HepG2 (cell line): ENCODE measurements at regions not wholly inside any gene's neighbourhood (a gene's known extent, or its start where the extent isn't known, plus 50 kb on each side); places are given as distances from the start of the nearest gene placed in this dataset.

Experiments used
- BHLHE40 ChIP-seq: IDR thresholded peaks from 2 replicates; pipeline ENCODE4 v1.6.1; 2011; ENCODE audit warnings: low read length, improper control_type of control experiment
- ELF1 ChIP-seq: sonication (generic); formaldehyde crosslinking; IDR thresholded peaks from 2 replicates; pipeline ENCODE4 v1.4.0; 2020; ENCODE audit warnings: missing genetic modification reagents
- ELF4 ChIP-seq: sonication (generic); formaldehyde crosslinking; IDR thresholded peaks from 2 replicates; pipeline ENCODE4 v1.5.0; 2020; ENCODE audit warnings: missing genetic modification reagents, mild to moderate bottlenecking, moderate library complexity, borderline replicate concordance
- NFATC3 ChIP-seq: sonication (generic); formaldehyde crosslinking; IDR thresholded peaks from 2 replicates; pipeline ENCODE4 v1.5.1; 2020; ENCODE audit warnings: mild to moderate bottlenecking, missing genetic modification reagents
- NFKB2 ChIP-seq: sonication (generic); formaldehyde crosslinking; IDR thresholded peaks from 2 replicates; pipeline ENCODE4 v1.4.0; 2020; ENCODE audit warnings: missing genetic modification reagents, borderline replicate concordance
- NFYC ChIP-seq: IDR thresholded peaks from 2 replicates; pipeline ENCODE4 v1.6.1; 2016; ENCODE audit warnings: missing genetic modification reagents, missing compliant biosample characterization
- PHF20 ChIP-seq: sonication (generic); formaldehyde crosslinking; IDR thresholded peaks from 2 replicates; pipeline ENCODE4 v1.5.0; 2020; ENCODE audit warnings: mild to moderate bottlenecking, missing genetic modification reagents
- TCF7 ChIP-seq: sonication (generic); IDR thresholded peaks from 2 replicates; pipeline ENCODE4 v1.6.1; 2016; ENCODE audit warnings: antibody characterized with exemption, low read depth
- ZFYVE20 ChIP-seq: sonication (generic); formaldehyde crosslinking; IDR thresholded peaks from 2 replicates; pipeline ENCODE4 v1.8.0; 2023; ENCODE audit warnings: low read depth, mild to moderate bottlenecking, moderate library complexity, missing genetic modification reagents, borderline replicate concordance
- ZKSCAN8 ChIP-seq: IDR thresholded peaks from 2 replicates; pipeline ENCODE4 v1.6.1; 2016; ENCODE audit warnings: borderline replicate concordance, missing genetic modification reagents, missing compliant biosample characterization
- ZNF207 ChIP-seq: fragments of 450-650 bp; IDR thresholded peaks from 2 replicates; pipeline ENCODE4 v1.6.1; 2016; ENCODE audit warnings: antibody characterized with exemption, borderline replicate concordance
- ZNF446 ChIP-seq: sonication (generic); formaldehyde crosslinking; IDR thresholded peaks from 2 replicates; pipeline ENCODE4 v1.5.0; 2020; ENCODE audit warnings: mild to moderate bottlenecking, missing genetic modification reagents
- ZNF607 ChIP-seq: sonication (generic); formaldehyde crosslinking; IDR thresholded peaks from 2 replicates; pipeline ENCODE4 v1.5.1; 2020; ENCODE audit warnings: missing genetic modification reagents, mild to moderate bottlenecking, borderline replicate concordance
- TF ChIP-seq, protein P1 (sequence below): IDR thresholded peaks from 2 replicates; pipeline ENCODE4 v1.4.0; 2020; ENCODE audit warnings: mild to moderate bottlenecking, missing genetic modification reagents
- TF ChIP-seq, protein P2 (sequence below): sonication (generic); formaldehyde crosslinking; IDR thresholded peaks from 2 replicates; pipeline ENCODE4 v1.8.0; 2022; ENCODE audit warnings: mild to moderate bottlenecking, missing genetic modification reagents
- TF ChIP-seq, protein P3 (sequence below): IDR thresholded peaks from 2 replicates; pipeline ENCODE4 v1.6.1; 2016; ENCODE audit warnings: low read depth, borderline replicate concordance
- TF ChIP-seq, protein P4 (sequence below): sonication (generic); formaldehyde crosslinking; IDR thresholded peaks from 2 replicates; pipeline ENCODE4 v1.4.0; 2020; ENCODE audit warnings: missing genetic modification reagents, borderline replicate concordance
- TF ChIP-seq, protein P5 (sequence below): IDR thresholded peaks from 2 replicates; pipeline ENCODE4 v1.6.1; 2016

DNA sequence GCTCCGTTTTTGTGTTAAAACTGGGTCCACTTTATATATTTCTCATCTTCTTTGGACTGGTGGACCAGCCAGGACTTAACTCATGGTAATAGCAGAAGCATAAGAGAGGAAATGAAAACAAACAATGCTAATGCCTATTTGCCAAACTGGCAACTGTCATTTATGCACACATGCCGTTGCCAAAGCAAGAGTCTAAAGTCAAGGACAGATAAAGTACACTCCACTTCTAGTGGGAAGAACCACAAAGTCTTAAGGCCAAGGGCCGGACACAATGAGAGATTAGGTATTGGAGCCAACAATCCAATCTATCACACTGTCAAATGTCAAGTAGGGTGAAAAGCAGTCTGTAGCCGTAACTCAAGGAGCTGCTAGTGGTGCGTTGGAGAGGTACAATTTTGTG lies 157.7 kb downstream of the LYPLAL1 start (continued):
- TF ChIP-seq, protein P1, sequence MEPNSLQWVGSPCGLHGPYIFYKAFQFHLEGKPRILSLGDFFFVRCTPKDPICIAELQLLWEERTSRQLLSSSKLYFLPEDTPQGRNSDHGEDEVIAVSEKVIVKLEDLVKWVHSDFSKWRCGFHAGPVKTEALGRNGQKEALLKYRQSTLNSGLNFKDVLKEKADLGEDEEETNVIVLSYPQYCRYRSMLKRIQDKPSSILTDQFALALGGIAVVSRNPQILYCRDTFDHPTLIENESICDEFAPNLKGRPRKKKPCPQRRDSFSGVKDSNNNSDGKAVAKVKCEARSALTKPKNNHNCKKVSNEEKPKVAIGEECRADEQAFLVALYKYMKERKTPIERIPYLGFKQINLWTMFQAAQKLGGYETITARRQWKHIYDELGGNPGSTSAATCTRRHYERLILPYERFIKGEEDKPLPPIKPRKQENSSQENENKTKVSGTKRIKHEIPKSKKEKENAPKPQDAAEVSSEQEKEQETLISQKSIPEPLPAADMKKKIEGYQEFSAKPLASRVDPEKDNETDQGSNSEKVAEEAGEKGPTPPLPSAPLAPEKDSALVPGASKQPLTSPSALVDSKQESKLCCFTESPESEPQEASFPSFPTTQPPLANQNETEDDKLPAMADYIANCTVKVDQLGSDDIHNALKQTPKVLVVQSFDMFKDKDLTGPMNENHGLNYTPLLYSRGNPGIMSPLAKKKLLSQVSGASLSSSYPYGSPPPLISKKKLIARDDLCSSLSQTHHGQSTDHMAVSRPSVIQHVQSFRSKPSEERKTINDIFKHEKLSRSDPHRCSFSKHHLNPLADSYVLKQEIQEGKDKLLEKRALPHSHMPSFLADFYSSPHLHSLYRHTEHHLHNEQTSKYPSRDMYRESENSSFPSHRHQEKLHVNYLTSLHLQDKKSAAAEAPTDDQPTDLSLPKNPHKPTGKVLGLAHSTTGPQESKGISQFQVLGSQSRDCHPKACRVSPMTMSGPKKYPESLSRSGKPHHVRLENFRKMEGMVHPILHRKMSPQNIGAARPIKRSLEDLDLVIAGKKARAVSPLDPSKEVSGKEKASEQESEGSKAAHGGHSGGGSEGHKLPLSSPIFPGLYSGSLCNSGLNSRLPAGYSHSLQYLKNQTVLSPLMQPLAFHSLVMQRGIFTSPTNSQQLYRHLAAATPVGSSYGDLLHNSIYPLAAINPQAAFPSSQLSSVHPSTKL (CRISPR knock-in tag), result peak; percentile 56; the same call in 1 of the 2 replicates
- TF ChIP-seq ELF4 (no peak), ZNF607 (CRISPR knock-in tag) (no peak), BHLHE40 (no peak), PHF20 (no peak), ZNF207 (no peak), TCF7 (peak; percentile 36; the same call in 1 of the 2 replicates), NFYC (CRISPR knock-in tag) (no peak), NFKB2 (no peak), ZFYVE20 (no peak), ELF1 (CRISPR knock-in tag) (no peak), NFATC3 (CRISPR knock-in tag) (no peak), ZNF446 (CRISPR knock-in tag) (no peak), ZKSCAN8 (CRISPR knock-in tag) (no peak)
- TF ChIP-seq, protein P2, sequence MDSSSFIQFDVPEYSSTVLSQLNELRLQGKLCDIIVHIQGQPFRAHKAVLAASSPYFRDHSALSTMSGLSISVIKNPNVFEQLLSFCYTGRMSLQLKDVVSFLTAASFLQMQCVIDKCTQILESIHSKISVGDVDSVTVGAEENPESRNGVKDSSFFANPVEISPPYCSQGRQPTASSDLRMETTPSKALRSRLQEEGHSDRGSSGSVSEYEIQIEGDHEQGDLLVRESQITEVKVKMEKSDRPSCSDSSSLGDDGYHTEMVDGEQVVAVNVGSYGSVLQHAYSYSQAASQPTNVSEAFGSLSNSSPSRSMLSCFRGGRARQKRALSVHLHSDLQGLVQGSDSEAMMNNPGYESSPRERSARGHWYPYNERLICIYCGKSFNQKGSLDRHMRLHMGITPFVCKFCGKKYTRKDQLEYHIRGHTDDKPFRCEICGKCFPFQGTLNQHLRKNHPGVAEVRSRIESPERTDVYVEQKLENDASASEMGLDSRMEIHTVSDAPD (CRISPR knock-in tag), result peak; percentile 78
- TF ChIP-seq, protein P3, sequence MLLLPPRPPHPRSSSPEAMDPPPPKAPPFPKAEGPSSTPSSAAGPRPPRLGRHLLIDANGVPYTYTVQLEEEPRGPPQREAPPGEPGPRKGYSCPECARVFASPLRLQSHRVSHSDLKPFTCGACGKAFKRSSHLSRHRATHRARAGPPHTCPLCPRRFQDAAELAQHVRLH (CRISPR knock-in tag), result no peak
- TF ChIP-seq, protein P4, sequence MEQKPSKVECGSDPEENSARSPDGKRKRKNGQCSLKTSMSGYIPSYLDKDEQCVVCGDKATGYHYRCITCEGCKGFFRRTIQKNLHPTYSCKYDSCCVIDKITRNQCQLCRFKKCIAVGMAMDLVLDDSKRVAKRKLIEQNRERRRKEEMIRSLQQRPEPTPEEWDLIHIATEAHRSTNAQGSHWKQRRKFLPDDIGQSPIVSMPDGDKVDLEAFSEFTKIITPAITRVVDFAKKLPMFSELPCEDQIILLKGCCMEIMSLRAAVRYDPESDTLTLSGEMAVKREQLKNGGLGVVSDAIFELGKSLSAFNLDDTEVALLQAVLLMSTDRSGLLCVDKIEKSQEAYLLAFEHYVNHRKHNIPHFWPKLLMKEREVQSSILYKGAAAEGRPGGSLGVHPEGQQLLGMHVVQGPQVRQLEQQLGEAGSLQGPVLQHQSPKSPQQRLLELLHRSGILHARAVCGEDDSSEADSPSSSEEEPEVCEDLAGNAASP, result no peak
- TF ChIP-seq, protein P5, sequence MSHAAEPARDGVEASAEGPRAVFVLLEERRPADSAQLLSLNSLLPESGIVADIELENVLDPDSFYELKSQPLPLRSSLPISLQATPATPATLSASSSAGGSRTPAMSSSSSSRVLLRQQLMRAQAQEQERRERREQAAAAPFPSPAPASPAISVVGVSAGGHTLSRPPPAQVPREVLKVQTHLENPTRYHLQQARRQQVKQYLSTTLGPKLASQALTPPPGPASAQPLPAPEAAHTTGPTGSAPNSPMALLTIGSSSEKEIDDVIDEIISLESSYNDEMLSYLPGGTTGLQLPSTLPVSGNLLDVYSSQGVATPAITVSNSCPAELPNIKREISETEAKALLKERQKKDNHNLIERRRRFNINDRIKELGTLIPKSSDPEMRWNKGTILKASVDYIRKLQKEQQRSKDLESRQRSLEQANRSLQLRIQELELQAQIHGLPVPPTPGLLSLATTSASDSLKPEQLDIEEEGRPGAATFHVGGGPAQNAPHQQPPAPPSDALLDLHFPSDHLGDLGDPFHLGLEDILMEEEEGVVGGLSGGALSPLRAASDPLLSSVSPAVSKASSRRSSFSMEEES, result no peak
